Skin epidermis (tissue), 12 donors: ENCODE measurements at regions not wholly inside any gene's neighbourhood (a gene's known extent, or its start where the extent isn't known, plus 50 kb on each side); places are given as distances from the start of the nearest gene placed in this dataset.

Experiments used
- H3K27ac ChIP-seq, 21 experiments: fragments of 200-600 bp; sonication (generic) in 11 of 21; one replicate each; pipeline ENCODE4 v1.5.0; 2020; ENCODE audit warnings: mild to moderate bottlenecking in 3 of 21, inconsistent platforms in 2 of 21, moderate library complexity in 2 of 21
- H3K4me3 ChIP-seq, 7 experiments: fragments of 200-600 bp; sonication (generic) in 2 of 7; one replicate each; pipeline ENCODE4 v1.5.0; 2020; ENCODE audit warnings: inconsistent platforms in 2 of 7, mild to moderate bottlenecking in 2 of 7, moderate library complexity in 1 of 7

DNA sequence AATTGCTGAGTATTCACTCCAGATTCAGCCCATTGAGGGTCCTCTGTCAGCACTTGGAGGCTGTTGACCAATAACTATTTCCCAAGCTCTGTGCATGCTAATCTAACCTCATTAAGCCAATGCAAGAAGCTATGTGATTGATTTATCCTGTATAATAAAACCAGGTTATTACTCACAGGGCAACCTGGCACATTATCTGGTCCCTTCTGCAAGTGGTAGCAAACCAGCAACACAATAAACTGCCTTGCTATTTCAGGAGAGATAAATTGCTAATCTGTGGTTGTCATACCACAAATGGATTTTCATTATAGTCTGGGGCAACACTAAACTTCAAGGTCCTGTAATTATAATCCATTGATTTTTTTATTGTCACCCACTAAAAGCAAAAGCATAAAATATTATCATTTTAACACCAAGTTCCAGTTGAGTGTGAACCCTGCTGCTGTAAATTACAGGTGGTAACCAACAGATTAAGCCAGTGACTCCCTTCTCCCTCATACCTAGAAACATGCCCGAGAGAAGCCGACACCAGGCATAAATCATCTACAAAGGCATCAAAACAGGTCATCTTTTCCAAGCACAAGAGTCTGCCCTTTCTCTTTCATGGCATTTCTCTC is 51.1 kb upstream of the SOX9 start:
- H3K27ac ChIP-seq = no peak overlapping the region
- no peak overlapping the region for H3K4me3 ChIP-seq
